Endodermal cell (in vitro differentiated cells): ENCODE measurements at regions not wholly inside any gene's neighbourhood (a gene's known extent, or its start where the extent isn't known, plus 50 kb on each side); places are given as distances from the start of the nearest gene placed in this dataset.

Experiments used
- DNase-seq: peaks from one replicate; pipeline ENCODE4 v3.0.0-alpha.2; 2017
- H3K27ac ChIP-seq: 2 replicates; pipeline ENCODE4 v1.5.1; 2013; ENCODE audit warnings: mild to moderate bottlenecking, low read depth, low read length, moderate library complexity
- H3K27me3 ChIP-seq: 2 replicates; pipeline ENCODE4 v1.6.1; 2013; ENCODE audit warnings: mild to moderate bottlenecking, low read length, moderate library complexity; ENCODE audit not compliant: insufficient read depth, control insufficient read depth, poor library complexity, severe bottlenecking
- H3K36me3 ChIP-seq: 2 replicates; pipeline ENCODE4 v1.7.0; 2013; ENCODE audit warnings: mild to moderate bottlenecking, low read length, moderate library complexity; ENCODE audit not compliant: control insufficient read depth, insufficient read depth
- H3K4me1 ChIP-seq: one replicate; pipeline ENCODE4 v1.7.0; 2013; ENCODE audit warnings: low read length; ENCODE audit not compliant: control insufficient read depth, insufficient read depth
- H3K4me3 ChIP-seq: 2 replicates; pipeline ENCODE4 v1.5.1; 2013; ENCODE audit warnings: mild to moderate bottlenecking, low read length, moderate library complexity
- H3K9ac ChIP-seq: 2 replicates; pipeline ENCODE4 v1.6.1; 2013; ENCODE audit warnings: mild to moderate bottlenecking, low read length, moderate library complexity; ENCODE audit not compliant: poor library complexity, severe bottlenecking; ENCODE audit errors: extremely low read depth
- H3K9me3 ChIP-seq: 2 replicates; pipeline ENCODE4 v1.6.1; 2013; ENCODE audit warnings: mild to moderate bottlenecking, low read length, moderate library complexity; ENCODE audit not compliant: control insufficient read depth
- H3K27ac Mint-ChIP-seq: 2 replicates; pipeline ENCODE4 v1.8.0; 2020; ENCODE audit warnings: mixed read lengths
- H3K27me3 Mint-ChIP-seq: 2 replicates; pipeline ENCODE4 v1.8.0; 2021; ENCODE audit warnings: mild to moderate bottlenecking, mixed read lengths; ENCODE audit not compliant: insufficient read depth
- H3K36me3 Mint-ChIP-seq: 2 replicates; pipeline ENCODE4 v1.8.0; 2020; ENCODE audit warnings: low read depth, mixed read lengths
- H3K4me1 Mint-ChIP-seq: 2 replicates; pipeline ENCODE4 v1.8.0; 2020; ENCODE audit warnings: mixed read lengths
- H3K4me3 Mint-ChIP-seq: 2 replicates; pipeline ENCODE4 v1.8.0; 2020; ENCODE audit warnings: mild to moderate bottlenecking, moderate library complexity, mixed read lengths
- H3K9me3 Mint-ChIP-seq: 2 replicates; pipeline ENCODE4 v1.8.0; 2020; ENCODE audit warnings: mild to moderate bottlenecking, mixed read lengths
- WGBS, 2 experiments: methylation state at CpG; one replicate each; pipeline versions ENCODE4 v1.1.5 to v1.1.7; 2013; ENCODE audit warnings: missing lambda C conversion rate in 2 of 2, mixed read lengths in 1 of 2; ENCODE audit not compliant: insufficient coverage in 1 of 2, insufficient read length in 1 of 2; 5-methylcytosine and 5-hydroxymethylcytosine counted together
- TF ChIP-seq, protein P1 (sequence below): fragments of 200-600 bp; sonication (generic); conservative IDR thresholded peaks from 2 replicates; pipeline ENCODE4 v1.5.0; 2021; ENCODE audit warnings: antibody characterized with exemption, mild to moderate bottlenecking

DNA sequence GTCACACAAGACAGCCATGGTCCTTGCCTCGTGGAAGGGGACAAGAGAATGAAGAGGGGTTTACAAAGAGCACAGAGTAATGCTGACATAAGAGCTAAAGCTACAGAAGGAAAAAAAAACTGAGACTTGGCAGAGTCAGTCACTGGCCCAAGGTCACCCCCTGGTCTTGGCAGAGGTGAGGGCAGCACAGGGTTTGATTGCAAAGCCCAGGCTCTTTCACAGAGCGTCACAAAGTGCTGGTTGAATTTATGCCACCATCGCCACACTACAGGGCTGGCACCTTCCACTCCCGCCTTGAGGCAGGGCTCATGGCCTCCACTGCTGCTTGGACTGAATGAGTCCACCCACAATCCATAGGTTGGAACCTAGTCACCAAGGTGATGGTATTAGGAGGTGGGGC, 190.2 kb downstream of the INHBB start:
- DNase-seq = no peak
- TF ChIP-seq, protein P1, sequence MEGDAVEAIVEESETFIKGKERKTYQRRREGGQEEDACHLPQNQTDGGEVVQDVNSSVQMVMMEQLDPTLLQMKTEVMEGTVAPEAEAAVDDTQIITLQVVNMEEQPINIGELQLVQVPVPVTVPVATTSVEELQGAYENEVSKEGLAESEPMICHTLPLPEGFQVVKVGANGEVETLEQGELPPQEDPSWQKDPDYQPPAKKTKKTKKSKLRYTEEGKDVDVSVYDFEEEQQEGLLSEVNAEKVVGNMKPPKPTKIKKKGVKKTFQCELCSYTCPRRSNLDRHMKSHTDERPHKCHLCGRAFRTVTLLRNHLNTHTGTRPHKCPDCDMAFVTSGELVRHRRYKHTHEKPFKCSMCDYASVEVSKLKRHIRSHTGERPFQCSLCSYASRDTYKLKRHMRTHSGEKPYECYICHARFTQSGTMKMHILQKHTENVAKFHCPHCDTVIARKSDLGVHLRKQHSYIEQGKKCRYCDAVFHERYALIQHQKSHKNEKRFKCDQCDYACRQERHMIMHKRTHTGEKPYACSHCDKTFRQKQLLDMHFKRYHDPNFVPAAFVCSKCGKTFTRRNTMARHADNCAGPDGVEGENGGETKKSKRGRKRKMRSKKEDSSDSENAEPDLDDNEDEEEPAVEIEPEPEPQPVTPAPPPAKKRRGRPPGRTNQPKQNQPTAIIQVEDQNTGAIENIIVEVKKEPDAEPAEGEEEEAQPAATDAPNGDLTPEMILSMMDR = no peak
- H3K36me3 Mint-ChIP-seq = no peaks in the 10 kb centered on the region
- peaks cover 14% of the 10 kb centered on the region for H3K27me3 ChIP-seq
- peaks cover 2% of the 10 kb centered on the region for H3K9me3 Mint-ChIP-seq
- peaks cover 15% of the 10 kb centered on the region for H3K4me1 ChIP-seq
- no peak overlapping the region for H3K9ac ChIP-seq
- peaks cover under 1% of the 10 kb centered on the region for H3K9me3 ChIP-seq
- no peak overlapping the region for H3K27ac Mint-ChIP-seq
- peaks cover 33% of the 10 kb centered on the region for H3K4me1 Mint-ChIP-seq
- no peak overlapping the region for H3K4me3 ChIP-seq
- WGBS, 2 experiments = 90 to 92% methylated on average over 3 to 4 of the region's 4 CpGs
- no peak overlapping the region for H3K4me3 Mint-ChIP-seq
- no peaks in the 10 kb centered on the region for H3K36me3 ChIP-seq
- H3K27me3 Mint-ChIP-seq = peaks cover 21% of the 10 kb centered on the region
- no peak overlapping the region for H3K27ac ChIP-seq

DNA sequence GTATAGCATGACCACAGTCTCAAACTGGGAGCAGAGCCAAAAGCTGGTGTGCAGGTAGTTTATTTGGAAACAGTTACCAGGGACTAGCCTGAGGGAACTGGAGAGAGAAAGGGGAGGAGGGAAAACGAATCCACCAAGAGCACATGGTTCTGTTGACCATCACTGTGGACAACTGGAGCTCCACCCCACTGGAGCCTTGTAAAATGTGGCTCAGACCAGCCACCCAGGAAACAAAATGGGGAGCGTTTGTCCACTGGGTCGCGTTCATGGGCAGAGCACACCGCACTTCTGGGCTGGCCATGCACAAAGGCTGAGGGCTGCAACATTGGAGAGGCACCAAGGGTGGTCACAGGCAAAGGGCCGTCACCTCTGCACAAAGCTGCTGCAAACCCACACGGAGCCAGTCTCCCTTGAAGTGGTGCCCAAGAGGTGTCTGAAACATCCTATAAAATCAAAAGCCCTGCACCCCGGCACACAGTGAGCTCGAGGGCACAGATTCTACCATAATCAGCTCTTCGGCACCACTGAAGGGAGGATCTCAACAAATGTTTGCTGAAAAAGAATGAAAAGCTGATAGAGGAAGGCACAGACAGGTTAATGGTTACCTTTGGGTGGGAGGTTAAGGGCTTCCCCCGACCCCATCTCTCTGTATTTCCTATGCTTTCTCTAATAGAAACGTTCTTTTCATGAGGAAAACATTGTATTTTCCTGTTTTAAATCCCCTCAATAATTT, 192.9 kb downstream of the INHBB start:
- no peak overlapping the region for H3K27ac ChIP-seq
- no peak overlapping the region for H3K9ac ChIP-seq
- no peaks in the 10 kb centered on the region for H3K9me3 Mint-ChIP-seq
- H3K27me3 ChIP-seq = peaks cover 7% of the 10 kb centered on the region
- peaks cover 34% of the 10 kb centered on the region for H3K4me1 Mint-ChIP-seq
- no peak overlapping the region for H3K4me3 Mint-ChIP-seq
- no peak overlapping the region for H3K4me3 ChIP-seq
- no peaks in the 10 kb centered on the region for H3K9me3 ChIP-seq
- H3K27me3 Mint-ChIP-seq = peaks cover 11% of the 10 kb centered on the region
- H3K36me3 Mint-ChIP-seq = no peaks in the 10 kb centered on the region
- WGBS, 2 experiments = 89 to 92% methylated on average over 9 to 12 of the region's 12 CpGs
- H3K36me3 ChIP-seq = no peaks in the 10 kb centered on the region
- no peak for DNase-seq
- H3K27ac Mint-ChIP-seq = no peak overlapping the region
- TF ChIP-seq, protein P1 = no peak
- peaks cover 15% of the 10 kb centered on the region for H3K4me1 ChIP-seq

DNA sequence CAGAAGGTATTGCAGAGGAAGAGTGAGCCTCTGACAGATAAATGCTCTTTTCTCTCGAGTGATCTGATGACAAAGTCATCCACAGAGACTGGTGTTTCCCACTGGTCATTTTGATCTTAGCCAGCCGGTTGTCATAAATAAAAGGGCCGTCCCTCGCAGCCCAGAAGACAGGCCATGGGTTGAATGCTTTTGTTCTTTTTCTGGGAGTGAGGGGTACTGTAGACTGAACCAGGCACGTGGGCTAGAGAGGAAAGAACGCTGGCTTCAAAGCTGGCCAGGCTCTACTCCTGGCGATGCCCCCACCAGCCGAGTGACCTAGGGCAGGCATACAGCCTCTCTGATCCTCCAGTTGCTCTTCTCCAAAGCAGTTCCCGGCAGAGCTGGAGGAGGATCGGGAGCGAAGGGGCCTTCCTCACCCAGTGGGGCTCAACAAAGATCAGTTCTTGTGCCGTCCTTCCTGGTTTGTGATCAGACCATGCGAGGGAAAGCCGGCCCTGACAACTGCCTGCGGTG, 193.5 kb downstream of the INHBB start:
- H3K4me1 Mint-ChIP-seq = peaks cover 34% of the 10 kb centered on the region
- no peak overlapping the region for H3K27ac Mint-ChIP-seq
- no peaks in the 10 kb centered on the region for H3K36me3 Mint-ChIP-seq
- Histone ChIP-seq H3K9me3 (no peaks in the 10 kb centered on the region), H3K27me3 (peaks cover 7% of the 10 kb centered on the region), H3K27ac (no peak overlapping the region), H3K36me3 (no peaks in the 10 kb centered on the region), H3K4me3 (no peak overlapping the region), H3K4me1 (peaks cover 15% of the 10 kb centered on the region), H3K9ac (no peak overlapping the region)
- no peak overlapping the region for H3K4me3 Mint-ChIP-seq
- no peak for DNase-seq
- peaks cover 9% of the 10 kb centered on the region for H3K27me3 Mint-ChIP-seq
- TF ChIP-seq, protein P1 = no peak
- WGBS, 2 experiments = 92 to 94% methylated on average over 14 to 15 of the region's 15 CpGs
- H3K9me3 Mint-ChIP-seq = no peaks in the 10 kb centered on the region
